Liver (tissue), 8 donors: ENCODE measurements at regions not wholly inside any gene's neighbourhood (a gene's known extent, or its start where the extent isn't known, plus 50 kb on each side); places are given as distances from the start of the nearest gene placed in this dataset.

ENCODE experiments used
- DNase-seq: peaks from one replicate; pipeline ENCODE4 v3.0.0-alpha.2; 2017; ENCODE audit warnings: low spot score
- H3K27ac ChIP-seq, 2 donors: one replicate each; pipeline ENCODE4 v1.7.0; 2013; ENCODE audit warnings: inconsistent platforms in 2 of 2, low read length in 2 of 2, control low read depth in 1 of 2, low read depth in 1 of 2, mild to moderate bottlenecking in 1 of 2
- H3K27me3 ChIP-seq, 4 donors: one replicate each; pipeline versions ENCODE4 v1.6.1 to v1.7.0; 2013; ENCODE audit warnings: low read length in 3 of 4, inconsistent platforms in 1 of 4, mild to moderate bottlenecking in 1 of 4, moderate library complexity in 1 of 4; ENCODE audit not compliant: control insufficient read depth in 4 of 4, insufficient read depth in 4 of 4
- H3K36me3 ChIP-seq, 4 donors: one replicate each; pipeline versions ENCODE4 v1.6.1 to v1.7.0; 2013; ENCODE audit warnings: low read length in 3 of 4, mild to moderate bottlenecking in 3 of 4, low read depth in 1 of 4, moderate library complexity in 1 of 4; ENCODE audit not compliant: control insufficient read depth in 4 of 4, insufficient read depth in 3 of 4
- H3K4me1 ChIP-seq, 4 donors: one replicate each; pipeline versions ENCODE4 v1.6.1 to v1.7.0; 2013; ENCODE audit warnings: low read length in 3 of 4, mild to moderate bottlenecking in 3 of 4, moderate library complexity in 1 of 4; ENCODE audit not compliant: control insufficient read depth in 4 of 4, insufficient read depth in 4 of 4
- H3K4me3 ChIP-seq, 3 donors: one replicate each; pipeline versions ENCODE4 v1.6.1 to v1.7.0; 2013; ENCODE audit warnings: low read length in 3 of 3, control low read depth in 1 of 3, low read depth in 1 of 3, mild to moderate bottlenecking in 1 of 3
- H3K9ac ChIP-seq, 2 donors: one replicate each; pipeline ENCODE4 v1.7.0; 2013; ENCODE audit warnings: low read length in 2 of 2, mild to moderate bottlenecking in 2 of 2, moderate library complexity in 2 of 2, control low read depth in 1 of 2, low read depth in 1 of 2
- H3K9me3 ChIP-seq, 4 donors: one replicate each; pipeline versions ENCODE4 v1.6.1 to v1.7.0; 2013; ENCODE audit warnings: low read length in 3 of 4; ENCODE audit not compliant: control insufficient read depth in 4 of 4
- CTCF ChIP-seq: fragments of 150-350 bp; IDR thresholded peaks from 2 replicates; pipeline ENCODE4 v1.5.1; 2017; ENCODE audit warnings: improper control_type of control experiment, low read depth, low read length; ENCODE audit not compliant: missing input control
- FOXA2 ChIP-seq: IDR thresholded peaks from 2 replicates; pipeline ENCODE4 v1.6.1; 2016; ENCODE audit warnings: antibody characterized with exemption
- GABPA ChIP-seq, 2 donors: IDR thresholded peaks in 1 of 2; conservative IDR thresholded peaks in 1 of 2; 2 replicates each; pipeline ENCODE4 v1.6.1; 2016; ENCODE audit warnings: antibody characterized with exemption in 2 of 2, mild to moderate bottlenecking in 1 of 2, moderate library complexity in 1 of 2
- HNF4A ChIP-seq, 2 donors: conservative IDR thresholded peaks; 2 replicates each; pipeline ENCODE4 v1.6.1; 2016; ENCODE audit warnings: antibody characterized with exemption in 2 of 2, mild to moderate bottlenecking in 2 of 2
- HNF4G ChIP-seq: IDR thresholded peaks from 2 replicates; pipeline ENCODE4 v1.6.1; 2016; ENCODE audit warnings: antibody characterized with exemption
- JUND ChIP-seq, 2 donors: IDR thresholded peaks; 2 replicates each; pipeline ENCODE4 v1.6.1; 2016; ENCODE audit warnings: antibody characterized with exemption in 2 of 2
- MAX ChIP-seq: IDR thresholded peaks from 2 replicates; pipeline ENCODE4 v1.6.1; 2016; ENCODE audit warnings: antibody characterized with exemption
- RAD21 ChIP-seq, 2 donors: IDR thresholded peaks; 2 replicates each; pipeline ENCODE4 v1.6.1; 2016; ENCODE audit warnings: antibody characterized with exemption in 2 of 2, mild to moderate bottlenecking in 2 of 2
- REST ChIP-seq: IDR thresholded peaks from 2 replicates; pipeline ENCODE4 v1.6.1; 2016; ENCODE audit warnings: antibody characterized with exemption, mild to moderate bottlenecking
- RXRA ChIP-seq, 2 donors: IDR thresholded peaks; 2 replicates each; pipeline ENCODE4 v1.6.1; 2017 to 2018; ENCODE audit warnings: antibody characterized with exemption in 2 of 2, mild to moderate bottlenecking in 1 of 2
- SP1 ChIP-seq: IDR thresholded peaks from 2 replicates; pipeline ENCODE4 v1.6.1; 2018; ENCODE audit warnings: antibody characterized with exemption, mild to moderate bottlenecking
- TAF1 ChIP-seq: conservative IDR thresholded peaks from 2 replicates; pipeline ENCODE4 v1.6.1; 2016; ENCODE audit warnings: antibody characterized with exemption, mild to moderate bottlenecking
- WGBS: extraction: QIAGEN DNeasy Blood & Tissue Kit; methylation state at CpG from one replicate; pipeline ENCODE4 v1.1.7; 2013; 5-methylcytosine and 5-hydroxymethylcytosine counted together
- donor health status: healthy.
- donor health status: healthy.
- donor health status: healthy.
- donor health status: healthy.
- donor health status: healthy.

GRCh38 chr9:22986556-22986955 lies 539.9 kb downstream of the DMRTA1 start:
- no peak overlapping the region for H3K9ac ChIP-seq
- no peaks in the 10 kb centered on the region for H3K36me3 ChIP-seq
- H3K9me3 ChIP-seq: no peaks in the 10 kb centered on the region
- H3K27me3 ChIP-seq: no peaks in the 10 kb centered on the region
- TF ChIP-seq TAF1 (no peak), RAD21 (IDR thresholded peaks at IDR 0.05) (peak in 1 of 2 donors; percentile 12)
- H3K4me3 ChIP-seq: no peak overlapping the region
- no peak overlapping the region for H3K27ac ChIP-seq
- 88% methylated on average over 3 of the region's 3 CpGs for WGBS
- H3K4me1 ChIP-seq: no peaks in the 10 kb centered on the region
- DNase-seq: no peak

- Histone ChIP-seq H3K4me3 (no peak overlapping the region), H3K27me3 (no peaks in the 10 kb centered on the region), H3K4me1 (no peaks in the 10 kb centered on the region), H3K9ac (no peak overlapping the region), H3K9me3 (no peaks in the 10 kb centered on the region), H3K27ac (no peak overlapping the region), H3K36me3 (no peaks in the 10 kb centered on the region)
- WGBS: 69% methylated on average over 4 of the region's 4 CpGs
- no peak for DNase-seq
- TF ChIP-seq HNF4G (no peak), RAD21 (IDR thresholded peaks at IDR 0.05) (no peak), SP1 (no peak), RXRA (IDR thresholded peaks at IDR 0.05) (no peak), HNF4A (conservative IDR thresholded peaks at IDR 0.05) (no peak)
Observed at GRCh38 chr9:22990349-22990748, 543.7 kb downstream of the DMRTA1 start.

- Histone ChIP-seq H3K9me3 (peaks cover 0 to 5% (median 2%) of the 10 kb centered on the region in 4 donors), H3K4me1 (no peaks in the 10 kb centered on the region), H3K36me3 (no peaks in the 10 kb centered on the region), H3K4me3 (no peak overlapping the region), H3K27me3 (no peaks in the 10 kb centered on the region), H3K9ac (no peak overlapping the region), H3K27ac (no peak overlapping the region)
- TF ChIP-seq JUND (IDR thresholded peaks at IDR 0.05) (no peak), MAX (no peak), GABPA (IDR thresholded peaks at IDR 0.05 in 1 of 2, conservative IDR thresholded peaks at IDR 0.05 in 1 of 2) (no peak), REST (no peak), CTCF (no peak), FOXA2 (no peak)
- no peak for DNase-seq
- 53% methylated on average over 3 of the region's 3 CpGs for WGBS
Observed at GRCh38 chr9:22992780-22993179, 546.2 kb downstream of the DMRTA1 start.
